IMR-90 (cell line): ENCODE measurements at regions not wholly inside any gene's neighbourhood (a gene's known extent, or its start where the extent isn't known, plus 50 kb on each side); places are given as distances from the start of the nearest gene placed in this dataset.

Experiments used
- ATAC-seq: fragments of 200-7000 bp; cut with Tn5 transposase; 2 replicates; pipeline ENCODE4 v1.9.1; 2020; ENCODE audit warnings: low read depth, mild to moderate bottlenecking, moderate library complexity
- BruUV-seq: library from RNA; stranded (reverse); fragments of 400-500 nt; replicated peaks from 2 replicates; lab custom pipeline; 2021; lab: Mats Ljungman, UMichigan
- CTCF ChIA-PET: fragments of 300-600 bp; formaldehyde crosslinking; extraction: SDS; loops from one replicate; lab custom pipeline; 2021; ENCODE audit warnings: antibody characterized with exemption; lab: Yijun Ruan, JAX
- POLR2A ChIA-PET: fragments of 300-600 bp; sonication (Branson Sonifier 250); formaldehyde crosslinking; loops from one replicate; lab custom pipeline; 2022; ENCODE audit warnings: antibody characterized with exemption; ENCODE audit not compliant: unreplicated experiment; lab: Charles Lee
- DNase-seq: peaks from one replicate; pipeline ENCODE4 v3.0.0; 2013
- H2AFZ ChIP-seq: replicated peaks from 2 replicates; pipeline ENCODE3; 2013; ENCODE audit warnings: low read length, mild to moderate bottlenecking; ENCODE audit not compliant: poor library complexity
- H2AK5ac ChIP-seq: 2 replicates; pipeline ENCODE4 v1.6.1; 2013; ENCODE audit warnings: low read depth, low read length, inconsistent platforms
- H2AK9ac ChIP-seq: replicated peaks from 2 replicates; pipeline ENCODE3; 2013; ENCODE audit warnings: mild to moderate bottlenecking, low read depth, low read length, moderate library complexity; ENCODE audit not compliant: poor library complexity
- H2BK120ac ChIP-seq: 2 replicates; pipeline ENCODE4 v1.6.1; 2013; ENCODE audit warnings: low read depth, low read length, inconsistent platforms
- H2BK15ac ChIP-seq: 3 replicates; pipeline ENCODE4 v1.6.1; 2013; ENCODE audit warnings: low read depth, low read length, inconsistent platforms
- H2BK20ac ChIP-seq: 2 replicates; pipeline ENCODE4 v1.6.1; 2013; ENCODE audit warnings: low read depth, mild to moderate bottlenecking, inconsistent platforms, low read length, moderate library complexity
- H2BK5ac ChIP-seq: 2 replicates; pipeline ENCODE4 v1.6.1; 2013; ENCODE audit warnings: mild to moderate bottlenecking, low read depth, low read length, inconsistent platforms; ENCODE audit not compliant: poor library complexity, severe bottlenecking
- H3K14ac ChIP-seq: replicated peaks from 2 replicates; pipeline ENCODE4 v1.6.1; 2013; ENCODE audit warnings: low read depth, low read length, inconsistent platforms
- H3K18ac ChIP-seq: 2 replicates; pipeline ENCODE4 v1.6.1; 2013; ENCODE audit warnings: low read depth, low read length, control low read depth
- H3K23ac ChIP-seq: 2 replicates; pipeline ENCODE4 v1.6.1; 2013; ENCODE audit warnings: low read depth, low read length, inconsistent platforms
- H3K27ac ChIP-seq: 2 replicates; pipeline ENCODE4 v1.5.1; 2013; ENCODE audit warnings: mild to moderate bottlenecking, control low read depth, low read length; ENCODE audit not compliant: insufficient read depth
- H3K27me3 ChIP-seq: 2 replicates; pipeline ENCODE4 v1.6.1; 2013; ENCODE audit warnings: low read length; ENCODE audit not compliant: control insufficient read depth, insufficient read depth
- H3K36me3 ChIP-seq: 2 replicates; pipeline ENCODE4 v1.6.1; 2013; ENCODE audit warnings: low read length, mixed read lengths; ENCODE audit not compliant: control insufficient read depth, insufficient read depth
- H3K4ac ChIP-seq: 2 replicates; pipeline ENCODE4 v1.6.1; 2013; ENCODE audit warnings: low read depth, low read length, inconsistent platforms
- H3K4me1 ChIP-seq: 2 replicates; pipeline ENCODE4 v1.6.1; 2013; ENCODE audit warnings: low read length, mixed read lengths; ENCODE audit not compliant: control insufficient read depth, insufficient read depth
- H3K4me2 ChIP-seq: 2 replicates; pipeline ENCODE4 v1.6.1; 2013; ENCODE audit warnings: low read depth, mild to moderate bottlenecking, control low read depth, low read length, moderate library complexity
- H3K4me3 ChIP-seq: 2 replicates; pipeline ENCODE4 v1.5.1; 2013; ENCODE audit warnings: low read depth, mild to moderate bottlenecking, control low read depth, low read length, moderate library complexity; ENCODE audit not compliant: insufficient read depth
- H3K56ac ChIP-seq: 2 replicates; pipeline ENCODE4 v1.6.1; 2013; ENCODE audit warnings: low read length, inconsistent platforms; ENCODE audit not compliant: insufficient read depth; ENCODE audit errors: extremely low read depth
- H3K79me1 ChIP-seq, 2 experiments: 2 replicates each; pipeline ENCODE4 v1.6.1; 2013; ENCODE audit warnings: low read length in 2 of 2, inconsistent platforms in 1 of 2, low read depth in 1 of 2
- H3K9ac ChIP-seq: 2 replicates; pipeline ENCODE4 v1.6.1; 2013; ENCODE audit warnings: low read depth, low read length, control low read depth
- H3K9me1 ChIP-seq: 2 replicates; pipeline ENCODE4 v1.6.1; 2013; ENCODE audit warnings: low read length, inconsistent platforms; ENCODE audit not compliant: insufficient read depth
- H3K9me3 ChIP-seq: 2 replicates; pipeline ENCODE4 v1.6.1; 2013; ENCODE audit warnings: low read length; ENCODE audit not compliant: control insufficient read depth, insufficient read depth
- H4K20me1 ChIP-seq: 2 replicates; pipeline ENCODE4 v1.6.1; 2013; ENCODE audit warnings: low read length, inconsistent platforms; ENCODE audit not compliant: insufficient read depth
- H4K5ac ChIP-seq: 2 replicates; pipeline ENCODE4 v1.6.1; 2013; ENCODE audit warnings: mild to moderate bottlenecking, low read depth, low read length, control low read depth
- H4K8ac ChIP-seq, 2 experiments: 2 replicates each; pipeline ENCODE4 v1.6.1; 2013; ENCODE audit warnings: low read depth in 2 of 2, low read length in 2 of 2, control low read depth in 1 of 2, inconsistent platforms in 1 of 2
- H4K91ac ChIP-seq: 2 replicates; pipeline ENCODE4 v1.6.1; 2013; ENCODE audit warnings: low read depth, low read length, inconsistent platforms; ENCODE audit not compliant: insufficient read depth
- CHD1 ChIP-seq: IDR thresholded peaks from 2 replicates; pipeline ENCODE4 v1.6.1; 2012; ENCODE audit warnings: low read depth, low read length, improper control_type of control experiment
- RAD21 ChIP-seq: IDR thresholded peaks from 2 replicates; pipeline ENCODE4 v1.6.1; 2012; ENCODE audit warnings: low read length, improper control_type of control experiment
- RCOR1 ChIP-seq: IDR thresholded peaks from 2 replicates; pipeline ENCODE4 v1.6.1; 2012; ENCODE audit warnings: mild to moderate bottlenecking, low read length, improper control_type of control experiment; ENCODE audit not compliant: insufficient replicate concordance
- WGBS, 2 experiments: methylation state at CpG; one replicate each; pipeline versions ENCODE4 v1.1.5 to v1.1.7; 2013; ENCODE audit warnings: missing lambda C conversion rate in 2 of 2; ENCODE audit not compliant: insufficient read length in 1 of 2; ENCODE audit errors: extremely low coverage in 2 of 2; 5-methylcytosine and 5-hydroxymethylcytosine counted together
- dilution Hi-C: fragments of 300-500 bp; cut with HindIII; formaldehyde crosslinking; loops from one replicate; pipeline ENCODE4 v1.14.3; 2018; ENCODE audit warnings: low sequenced_read_pairs; ENCODE audit not compliant: unreplicated experiment
- in situ Hi-C: fragments of 300-500 bp; cut with MboI; formaldehyde crosslinking; loops from 3 replicates; pipeline ENCODE4 v1.14.3; 2019; ENCODE audit warnings: low sequenced_read_pairs, inconsistent platforms, mixed read lengths
- intact Hi-C: fragments of 100-400 bp; cut with micrococcal nuclease; formaldehyde crosslinking; loops from 2 replicates; pipeline ENCODE4 v1.10.0; 2022
- TF ChIP-seq, protein P1 (sequence below): conservative IDR thresholded peaks from 2 replicates; pipeline ENCODE4 v1.5.1; 2012; ENCODE audit warnings: mild to moderate bottlenecking, low read depth, low read length, improper control_type of control experiment

GRCh38 chr9:36763778-36764177 is 191.1 kb downstream of the MELK start:
- Histone ChIP-seq H3K9me3 (peaks cover 11% of the 10 kb centered on the region), H3K56ac (no peak overlapping the region), H3K27ac (no peak overlapping the region), H2BK15ac (no peak overlapping the region), H3K4me1 (no peaks in the 10 kb centered on the region), H4K91ac (no peak overlapping the region), H2BK20ac (no peak overlapping the region), H3K4me2 (no peak overlapping the region), H3K4ac (no peak overlapping the region), H2BK5ac (peak overlapping the region; percentile 94), H2AFZ (no peak overlapping the region), H3K23ac (no peak overlapping the region), H3K9ac (no peak overlapping the region), H3K27me3 (peaks cover 14% of the 10 kb centered on the region), H4K5ac (no peak overlapping the region), H3K18ac (no peak overlapping the region), H2AK9ac (no peak overlapping the region), H3K4me3 (no peak overlapping the region), H3K14ac (no peak overlapping the region), H4K8ac (no peak overlapping the region), H2BK120ac (no peak overlapping the region), H4K20me1 (no peaks in the 10 kb centered on the region; the same call in 1 of the 2 replicates), H3K9me1 (peaks cover 7% of the 10 kb centered on the region), H3K79me1 (no peaks in the 10 kb centered on the region), H3K36me3 (no peaks in the 10 kb centered on the region), H2AK5ac (no peak overlapping the region)
- 92 to 100% methylated on average over 1 to 4 of the region's 4 CpGs for WGBS, 2 experiments
- dilution Hi-C loops (no loop called here), intact Hi-C loops (no loop called here), in situ Hi-C loops (no loop called here)
- POLR2A ChIA-PET: no interaction called here
- CTCF ChIA-PET: no interaction called here
- ATAC-seq (no peak), DNase-seq (no peak)
- TF ChIP-seq RCOR1 (no peak), RAD21 (no peak), CHD1 (no peak)
- TF ChIP-seq, protein P1, sequence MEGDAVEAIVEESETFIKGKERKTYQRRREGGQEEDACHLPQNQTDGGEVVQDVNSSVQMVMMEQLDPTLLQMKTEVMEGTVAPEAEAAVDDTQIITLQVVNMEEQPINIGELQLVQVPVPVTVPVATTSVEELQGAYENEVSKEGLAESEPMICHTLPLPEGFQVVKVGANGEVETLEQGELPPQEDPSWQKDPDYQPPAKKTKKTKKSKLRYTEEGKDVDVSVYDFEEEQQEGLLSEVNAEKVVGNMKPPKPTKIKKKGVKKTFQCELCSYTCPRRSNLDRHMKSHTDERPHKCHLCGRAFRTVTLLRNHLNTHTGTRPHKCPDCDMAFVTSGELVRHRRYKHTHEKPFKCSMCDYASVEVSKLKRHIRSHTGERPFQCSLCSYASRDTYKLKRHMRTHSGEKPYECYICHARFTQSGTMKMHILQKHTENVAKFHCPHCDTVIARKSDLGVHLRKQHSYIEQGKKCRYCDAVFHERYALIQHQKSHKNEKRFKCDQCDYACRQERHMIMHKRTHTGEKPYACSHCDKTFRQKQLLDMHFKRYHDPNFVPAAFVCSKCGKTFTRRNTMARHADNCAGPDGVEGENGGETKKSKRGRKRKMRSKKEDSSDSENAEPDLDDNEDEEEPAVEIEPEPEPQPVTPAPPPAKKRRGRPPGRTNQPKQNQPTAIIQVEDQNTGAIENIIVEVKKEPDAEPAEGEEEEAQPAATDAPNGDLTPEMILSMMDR: no peak
- BruUV-seq: no TSS peak
